ENCODE measurements at regions not wholly inside any gene's neighbourhood (a gene's known extent, or its start where the extent isn't known, plus 50 kb on each side); places are given as distances from the start of the nearest gene placed in this dataset.

DNA sequence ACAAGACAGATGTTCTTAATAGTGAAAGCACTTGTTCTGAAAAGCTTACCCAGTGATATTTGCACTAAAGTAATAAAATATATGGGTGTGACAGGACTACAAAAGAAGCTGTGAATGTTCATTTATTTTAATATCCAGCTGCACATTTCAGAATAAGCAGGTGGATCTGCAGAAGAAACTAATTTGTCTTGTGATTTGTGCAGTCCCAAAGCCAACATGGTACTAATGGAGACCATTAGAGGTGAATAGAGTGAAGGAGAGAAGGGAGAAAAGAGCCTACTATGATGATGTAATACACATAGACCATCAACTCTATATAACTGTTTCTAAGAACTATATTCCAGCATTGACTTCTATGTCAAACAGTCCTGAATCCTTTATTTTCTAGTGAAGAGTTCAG lies 362.8 kb downstream of the ISL1 start:
- Histone ChIP-seq H3K36me3 (no peaks in the 10 kb centered on the region), H3K4me1 (replicated peaks) (no peaks in the 10 kb centered on the region), H3K4me3 (no peak overlapping the region), H3K9me3 (no peaks in the 10 kb centered on the region), H3K27me3 (replicated peaks; ENCODE audit: insufficient read depth) (no peaks in the 10 kb centered on the region), H3K27ac (no peak overlapping the region)
- TF ChIP-seq POLR2AphosphoS5 (IDR thresholded peaks at IDR 0.05): no peak
- TF ChIP-seq, protein P1, sequence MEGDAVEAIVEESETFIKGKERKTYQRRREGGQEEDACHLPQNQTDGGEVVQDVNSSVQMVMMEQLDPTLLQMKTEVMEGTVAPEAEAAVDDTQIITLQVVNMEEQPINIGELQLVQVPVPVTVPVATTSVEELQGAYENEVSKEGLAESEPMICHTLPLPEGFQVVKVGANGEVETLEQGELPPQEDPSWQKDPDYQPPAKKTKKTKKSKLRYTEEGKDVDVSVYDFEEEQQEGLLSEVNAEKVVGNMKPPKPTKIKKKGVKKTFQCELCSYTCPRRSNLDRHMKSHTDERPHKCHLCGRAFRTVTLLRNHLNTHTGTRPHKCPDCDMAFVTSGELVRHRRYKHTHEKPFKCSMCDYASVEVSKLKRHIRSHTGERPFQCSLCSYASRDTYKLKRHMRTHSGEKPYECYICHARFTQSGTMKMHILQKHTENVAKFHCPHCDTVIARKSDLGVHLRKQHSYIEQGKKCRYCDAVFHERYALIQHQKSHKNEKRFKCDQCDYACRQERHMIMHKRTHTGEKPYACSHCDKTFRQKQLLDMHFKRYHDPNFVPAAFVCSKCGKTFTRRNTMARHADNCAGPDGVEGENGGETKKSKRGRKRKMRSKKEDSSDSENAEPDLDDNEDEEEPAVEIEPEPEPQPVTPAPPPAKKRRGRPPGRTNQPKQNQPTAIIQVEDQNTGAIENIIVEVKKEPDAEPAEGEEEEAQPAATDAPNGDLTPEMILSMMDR (IDR thresholded peaks at IDR 0.05): no peak
- no peak for TF ChIP-seq POLR2A (IDR thresholded peaks at IDR 0.05)
- intact Hi-C loops (cut with DNase I): no loop called here
- no peak for DNase-seq (ENCODE audit: low spot score)

DNA sequence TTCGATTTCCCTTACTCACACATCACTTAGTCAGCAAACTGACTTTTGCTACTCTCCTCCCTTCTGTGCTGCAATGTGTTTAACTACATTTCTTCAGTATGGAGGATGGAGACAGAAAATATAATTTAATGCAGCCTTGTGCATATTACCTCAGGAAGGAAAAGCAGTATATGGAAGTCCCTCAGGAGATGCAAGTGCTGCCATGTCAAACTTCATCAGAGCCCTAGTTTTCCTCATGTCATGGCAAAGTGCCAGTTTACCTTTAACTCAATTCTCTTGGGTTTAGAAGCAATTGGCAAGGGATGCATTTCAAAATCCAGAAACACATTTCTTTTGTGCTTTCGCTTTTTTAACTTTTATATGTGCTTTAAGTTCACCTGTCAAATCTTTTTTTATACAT lies 365.4 kb downstream of the ISL1 start:
- no peaks in the 10 kb centered on the region for H3K27me3 ChIP-seq (replicated peaks; ENCODE audit: insufficient read depth)
- no peak for DNase-seq (ENCODE audit: low spot score)
- no peak overlapping the region for H3K4me3 ChIP-seq
- no peaks in the 10 kb centered on the region for H3K36me3 ChIP-seq
- H3K4me1 ChIP-seq (replicated peaks): no peaks in the 10 kb centered on the region
- intact Hi-C loops (cut with DNase I): no loop called here
- 81% methylated on average over 2 of the region's 2 CpGs for WGBS
- H3K27ac ChIP-seq: no peak overlapping the region
- TF ChIP-seq POLR2AphosphoS5 (IDR thresholded peaks at IDR 0.05) (no peak), POLR2A (IDR thresholded peaks at IDR 0.05) (no peak)
- TF ChIP-seq, protein P1 (IDR thresholded peaks at IDR 0.05): no peak
- no peaks in the 10 kb centered on the region for H3K9me3 ChIP-seq

Data from prostate gland (tissue), 2 donors.